ENCODE measurements at regions not wholly inside any gene's neighbourhood (a gene's known extent, or its start where the extent isn't known, plus 50 kb on each side); places are given as distances from the start of the nearest gene placed in this dataset.

DNA sequence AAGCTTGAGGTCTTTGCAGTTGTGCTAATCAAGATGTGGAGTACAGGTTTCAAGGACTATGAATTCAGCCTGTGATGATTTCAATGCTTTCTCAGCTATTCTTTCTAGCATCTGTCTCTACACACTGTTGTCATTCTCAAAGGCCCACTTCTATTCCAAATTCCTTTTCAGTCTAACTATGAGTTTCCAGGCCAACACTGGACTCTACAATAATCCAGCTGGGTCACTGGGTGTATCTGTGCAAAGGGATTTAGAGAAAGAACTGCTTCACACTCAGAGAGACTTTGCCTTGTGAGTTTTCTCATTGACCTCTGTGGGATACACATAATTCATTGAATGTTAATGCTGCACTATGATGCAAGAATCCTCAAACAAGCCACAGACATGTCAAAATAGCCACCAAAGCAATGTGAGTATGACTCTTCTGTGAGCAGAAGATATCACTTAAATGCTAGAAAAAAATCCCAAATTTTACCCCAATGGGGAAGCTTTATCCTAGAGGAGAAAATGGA is 171.8 kb upstream of the CLNK start:
- Histone ChIP-seq H3K9me3 (ENCODE audit: severe bottlenecking) (peaks cover 4% of the 10 kb centered on the region), H3K27ac (ENCODE audit: poor library complexity, severe bottlenecking) (no peak overlapping the region), H3K4me3 (ENCODE audit: severe bottlenecking) (no peak overlapping the region), H3K4me1 (ENCODE audit: insufficient read depth, poor library complexity, severe bottlenecking) (no peaks in the 10 kb centered on the region), H3K36me3 (ENCODE audit: low read depth) (no peaks in the 10 kb centered on the region), H3K27me3 (ENCODE audit: insufficient read depth, poor library complexity, severe bottlenecking) (no peaks in the 10 kb centered on the region)
- DNase-seq (ENCODE audit: low spot score), result no peak
- TF ChIP-seq, protein P1, sequence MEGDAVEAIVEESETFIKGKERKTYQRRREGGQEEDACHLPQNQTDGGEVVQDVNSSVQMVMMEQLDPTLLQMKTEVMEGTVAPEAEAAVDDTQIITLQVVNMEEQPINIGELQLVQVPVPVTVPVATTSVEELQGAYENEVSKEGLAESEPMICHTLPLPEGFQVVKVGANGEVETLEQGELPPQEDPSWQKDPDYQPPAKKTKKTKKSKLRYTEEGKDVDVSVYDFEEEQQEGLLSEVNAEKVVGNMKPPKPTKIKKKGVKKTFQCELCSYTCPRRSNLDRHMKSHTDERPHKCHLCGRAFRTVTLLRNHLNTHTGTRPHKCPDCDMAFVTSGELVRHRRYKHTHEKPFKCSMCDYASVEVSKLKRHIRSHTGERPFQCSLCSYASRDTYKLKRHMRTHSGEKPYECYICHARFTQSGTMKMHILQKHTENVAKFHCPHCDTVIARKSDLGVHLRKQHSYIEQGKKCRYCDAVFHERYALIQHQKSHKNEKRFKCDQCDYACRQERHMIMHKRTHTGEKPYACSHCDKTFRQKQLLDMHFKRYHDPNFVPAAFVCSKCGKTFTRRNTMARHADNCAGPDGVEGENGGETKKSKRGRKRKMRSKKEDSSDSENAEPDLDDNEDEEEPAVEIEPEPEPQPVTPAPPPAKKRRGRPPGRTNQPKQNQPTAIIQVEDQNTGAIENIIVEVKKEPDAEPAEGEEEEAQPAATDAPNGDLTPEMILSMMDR (IDR thresholded peaks at IDR 0.05; ENCODE audit: poor library complexity, severe bottlenecking), result no peak
- no peak for ATAC-seq (ENCODE audit: low read depth)

DNA sequence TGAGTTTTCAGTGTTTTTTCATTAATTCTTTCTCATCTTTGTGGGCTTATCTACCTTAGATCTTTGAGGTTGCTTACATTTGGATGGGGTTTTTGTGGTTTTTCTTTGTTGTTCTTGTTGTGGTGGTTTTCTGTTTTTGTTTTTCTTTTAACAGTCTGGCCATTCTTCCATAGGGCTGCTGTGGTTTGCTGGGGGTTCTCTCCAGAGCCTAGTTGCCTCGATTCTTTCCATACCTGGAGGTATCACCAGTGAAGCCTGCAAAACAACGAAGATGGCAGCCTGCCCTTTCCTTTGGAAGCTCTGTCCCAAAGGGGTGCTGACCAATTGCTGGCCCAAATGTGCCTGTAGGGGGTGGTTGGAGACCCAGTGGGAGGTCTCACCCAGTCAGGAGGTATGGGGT is 168.6 kb upstream of the CLNK start:
- no peak overlapping the region for H3K27ac ChIP-seq (ENCODE audit: poor library complexity, severe bottlenecking)
- TF ChIP-seq, protein P1 (IDR thresholded peaks at IDR 0.05; ENCODE audit: poor library complexity, severe bottlenecking), result no peak

DNA sequence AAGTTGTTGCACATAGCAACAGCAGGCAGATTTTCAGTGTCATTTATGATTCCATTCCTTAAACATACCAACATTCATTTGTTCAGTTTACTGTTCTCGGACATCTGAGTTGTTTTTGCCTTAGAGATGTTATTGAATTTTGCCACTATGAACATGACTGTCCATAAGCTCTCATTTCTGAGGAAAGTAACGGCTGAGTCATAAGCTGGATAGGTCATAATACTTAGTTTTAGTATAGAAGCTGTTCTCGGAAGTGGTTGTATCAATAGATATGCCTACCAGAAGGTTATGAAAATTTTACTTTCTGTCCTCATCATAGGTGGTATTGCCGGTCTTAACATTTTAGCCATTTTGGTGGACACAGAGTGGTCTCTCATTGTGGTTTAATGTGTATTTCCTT is 157.1 kb upstream of the CLNK start:
- no peak for ATAC-seq (ENCODE audit: low read depth)
- no peak overlapping the region for H3K4me3 ChIP-seq (ENCODE audit: severe bottlenecking)
- TF ChIP-seq, protein P1 (IDR thresholded peaks at IDR 0.05; ENCODE audit: poor library complexity, severe bottlenecking), result no peak
- no peaks in the 10 kb centered on the region for H3K9me3 ChIP-seq (ENCODE audit: severe bottlenecking)
- H3K27ac ChIP-seq (ENCODE audit: poor library complexity, severe bottlenecking), result no peak overlapping the region
- no peak for DNase-seq (ENCODE audit: low spot score)
- H3K4me1 ChIP-seq (ENCODE audit: insufficient read depth, poor library complexity, severe bottlenecking), result no peaks in the 10 kb centered on the region
- no peaks in the 10 kb centered on the region for H3K27me3 ChIP-seq (ENCODE audit: insufficient read depth, poor library complexity, severe bottlenecking)
- H3K36me3 ChIP-seq (ENCODE audit: low read depth), result no peaks in the 10 kb centered on the region

More for the DNA sequence above, 168.6 kb upstream of the CLNK start:
- DNase-seq (ENCODE audit: low spot score) (no peak), ATAC-seq (ENCODE audit: low read depth) (no peak)
- no peaks in the 10 kb centered on the region for H3K4me1 ChIP-seq (ENCODE audit: insufficient read depth, poor library complexity, severe bottlenecking)
- H3K4me3 ChIP-seq (ENCODE audit: severe bottlenecking), result no peak overlapping the region
- H3K36me3 ChIP-seq (ENCODE audit: low read depth), result no peaks in the 10 kb centered on the region
- no peaks in the 10 kb centered on the region for H3K27me3 ChIP-seq (ENCODE audit: insufficient read depth, poor library complexity, severe bottlenecking)
- peaks cover 4% of the 10 kb centered on the region for H3K9me3 ChIP-seq (ENCODE audit: severe bottlenecking)

DNA sequence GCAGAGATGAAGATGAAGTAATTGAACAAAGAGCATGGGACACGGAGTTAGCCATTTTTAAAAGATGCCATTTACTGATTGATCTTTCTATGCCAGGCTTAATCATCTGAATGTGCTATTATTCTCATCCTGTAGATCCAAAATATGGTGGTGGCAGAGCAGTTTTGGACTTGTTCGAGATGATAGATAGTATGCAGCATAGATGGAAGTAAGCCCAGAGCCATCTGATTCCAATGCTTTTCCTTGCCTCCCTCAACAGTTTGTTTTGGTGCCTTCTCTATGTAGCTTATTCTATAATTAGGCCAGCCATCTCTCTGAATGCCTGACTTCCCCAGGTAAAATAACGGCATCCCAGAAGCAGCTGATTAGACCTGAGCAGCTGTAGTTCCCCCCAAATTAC is 152.6 kb upstream of the CLNK start:
- Histone ChIP-seq H3K27ac (ENCODE audit: poor library complexity, severe bottlenecking) (no peak overlapping the region), H3K4me3 (ENCODE audit: severe bottlenecking) (no peak overlapping the region), H3K27me3 (ENCODE audit: insufficient read depth, poor library complexity, severe bottlenecking) (no peaks in the 10 kb centered on the region), H3K4me1 (ENCODE audit: insufficient read depth, poor library complexity, severe bottlenecking) (no peaks in the 10 kb centered on the region), H3K36me3 (ENCODE audit: low read depth) (no peaks in the 10 kb centered on the region), H3K9me3 (ENCODE audit: severe bottlenecking) (no peaks in the 10 kb centered on the region)
- ATAC-seq (ENCODE audit: low read depth) (no peak), DNase-seq (ENCODE audit: low spot score) (no peak)
- TF ChIP-seq, protein P1 (IDR thresholded peaks at IDR 0.05; ENCODE audit: poor library complexity, severe bottlenecking), result no peak

DNA sequence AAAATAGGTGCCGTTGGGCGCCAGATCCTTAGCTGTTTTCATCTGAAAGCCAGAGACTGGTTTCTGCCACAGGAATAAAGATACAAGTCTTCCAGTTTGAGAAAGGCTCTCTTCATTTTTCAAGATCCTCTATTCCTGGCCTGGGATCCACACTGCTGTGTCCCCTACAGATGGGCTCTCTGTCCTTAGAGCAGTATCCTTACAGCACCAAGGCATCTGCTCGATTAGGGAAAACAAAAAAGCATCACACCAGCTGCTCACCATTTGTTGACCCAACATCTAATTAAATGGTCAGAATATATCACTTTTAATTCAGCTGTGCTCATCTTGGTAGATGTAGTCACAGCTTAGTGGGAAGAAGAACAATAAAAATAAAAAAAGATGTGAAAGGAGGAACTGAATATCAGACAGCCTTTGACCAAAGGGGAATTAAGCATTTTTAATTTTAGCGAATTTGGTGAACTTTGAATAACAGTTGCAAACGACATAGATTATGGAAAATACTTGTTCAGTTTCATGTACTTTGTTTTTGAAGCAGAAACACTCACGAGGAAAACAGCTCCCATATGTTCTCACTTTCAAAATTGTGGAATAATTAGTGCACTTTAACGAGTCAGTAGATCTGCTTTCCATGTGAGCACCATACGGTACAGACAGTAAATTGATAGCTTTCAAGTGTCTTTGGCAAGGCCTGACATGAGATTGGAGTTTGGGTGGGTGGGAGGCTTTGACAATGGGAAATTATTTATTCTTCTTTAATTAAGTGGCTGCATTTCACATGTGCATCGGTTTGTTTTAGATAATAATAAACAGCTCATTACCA is 148.4 kb upstream of the CLNK start:
- DNase-seq (ENCODE audit: low spot score) (no peak), ATAC-seq (ENCODE audit: low read depth) (no peak)
- TF ChIP-seq, protein P1 (IDR thresholded peaks at IDR 0.05; ENCODE audit: poor library complexity, severe bottlenecking), result no peak
- Histone ChIP-seq H3K27me3 (ENCODE audit: insufficient read depth, poor library complexity, severe bottlenecking) (no peaks in the 10 kb centered on the region), H3K4me3 (ENCODE audit: severe bottlenecking) (no peak overlapping the region), H3K9me3 (ENCODE audit: severe bottlenecking) (no peaks in the 10 kb centered on the region), H3K27ac (ENCODE audit: poor library complexity, severe bottlenecking) (no peak overlapping the region), H3K36me3 (ENCODE audit: low read depth) (no peaks in the 10 kb centered on the region), H3K4me1 (ENCODE audit: insufficient read depth, poor library complexity, severe bottlenecking) (no peaks in the 10 kb centered on the region)

Data from RWPE2 (cell line).